ENCODE measurements at regions not wholly inside any gene's neighbourhood (a gene's known extent, or its start where the extent isn't known, plus 50 kb on each side); places are given as distances from the start of the nearest gene placed in this dataset.

DNA sequence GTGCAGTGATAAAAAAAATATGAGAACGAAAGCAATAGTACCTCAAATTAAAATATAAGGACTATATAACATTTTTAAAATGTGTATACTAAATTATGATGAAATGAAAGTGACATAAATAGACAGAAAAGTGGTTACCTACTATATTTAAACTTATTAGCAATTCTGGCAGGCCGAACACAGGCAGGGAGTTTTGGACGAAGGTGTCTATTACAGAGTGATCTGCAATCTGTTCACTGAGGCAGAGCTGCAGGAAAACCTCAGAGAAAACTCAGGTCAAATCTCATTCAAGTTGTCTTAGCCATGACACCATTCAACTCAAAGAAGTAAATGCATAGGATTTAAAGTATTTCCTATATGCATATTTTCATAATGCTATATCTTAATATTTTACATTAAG is 274.8 kb upstream of the GULP1 start:
- peaks cover 0 to 6% (median 3%) of the 10 kb centered on the region in 4 donors for H3K9me3 ChIP-seq (ENCODE audit: control insufficient read depth in 4 of 4, insufficient read depth in 3 of 4, low read length in 3 of 4)
- TF ChIP-seq, protein P1, sequence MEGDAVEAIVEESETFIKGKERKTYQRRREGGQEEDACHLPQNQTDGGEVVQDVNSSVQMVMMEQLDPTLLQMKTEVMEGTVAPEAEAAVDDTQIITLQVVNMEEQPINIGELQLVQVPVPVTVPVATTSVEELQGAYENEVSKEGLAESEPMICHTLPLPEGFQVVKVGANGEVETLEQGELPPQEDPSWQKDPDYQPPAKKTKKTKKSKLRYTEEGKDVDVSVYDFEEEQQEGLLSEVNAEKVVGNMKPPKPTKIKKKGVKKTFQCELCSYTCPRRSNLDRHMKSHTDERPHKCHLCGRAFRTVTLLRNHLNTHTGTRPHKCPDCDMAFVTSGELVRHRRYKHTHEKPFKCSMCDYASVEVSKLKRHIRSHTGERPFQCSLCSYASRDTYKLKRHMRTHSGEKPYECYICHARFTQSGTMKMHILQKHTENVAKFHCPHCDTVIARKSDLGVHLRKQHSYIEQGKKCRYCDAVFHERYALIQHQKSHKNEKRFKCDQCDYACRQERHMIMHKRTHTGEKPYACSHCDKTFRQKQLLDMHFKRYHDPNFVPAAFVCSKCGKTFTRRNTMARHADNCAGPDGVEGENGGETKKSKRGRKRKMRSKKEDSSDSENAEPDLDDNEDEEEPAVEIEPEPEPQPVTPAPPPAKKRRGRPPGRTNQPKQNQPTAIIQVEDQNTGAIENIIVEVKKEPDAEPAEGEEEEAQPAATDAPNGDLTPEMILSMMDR (IDR thresholded peaks at IDR 0.05; ENCODE audit: control extremely low read depth, extremely low read depth), result no peak
- DNase-seq (no peak), ATAC-seq (ENCODE audit: insufficient read depth, low FRiP score) (no peak)
- no peaks in the 10 kb centered on the region for H3K36me3 ChIP-seq (ENCODE audit: control insufficient read depth in 4 of 4, insufficient read depth in 4 of 4, low read length in 4 of 4)
- H3K4me1 ChIP-seq (ENCODE audit: control insufficient read depth in 5 of 5, insufficient read depth in 5 of 5, low read length in 5 of 5), result no peaks in the 10 kb centered on the region
- WGBS, 2 donors, result 93 to 94% methylated on average over 3 of the region's 3 CpGs
- H3K27ac ChIP-seq (ENCODE audit: low read depth in 1 of 2, low read length in 1 of 2), result no peak overlapping the region
- H3K9ac ChIP-seq (ENCODE audit: insufficient read depth in 1 of 2, low read length in 2 of 2), result no peak overlapping the region
- no peak overlapping the region for H3K4me3 ChIP-seq
- H3K27me3 ChIP-seq (ENCODE audit: control insufficient read depth in 3 of 3, insufficient read depth in 3 of 3, low read length in 2 of 3), result no peaks in the 10 kb centered on the region

GRCh38 chr2:188022389-188022788 is 269.3 kb upstream of the GULP1 start:
- H3K4me1 ChIP-seq (ENCODE audit: control insufficient read depth in 5 of 5, insufficient read depth in 5 of 5, low read length in 5 of 5), result peaks cover 0 to 3% (median 0%) of the 10 kb centered on the region in 5 donors
- ATAC-seq (ENCODE audit: insufficient read depth, low FRiP score), result no peak
- H3K27me3 ChIP-seq (ENCODE audit: control insufficient read depth in 3 of 3, insufficient read depth in 3 of 3, low read length in 2 of 3), result no peaks in the 10 kb centered on the region
- WGBS, 2 donors, result 53 to 67% methylated on average over 2 of the region's 2 CpGs
- H3K9me3 ChIP-seq (ENCODE audit: control insufficient read depth in 4 of 4, insufficient read depth in 3 of 4, low read length in 3 of 4), result peaks cover 0 to 6% (median 3%) of the 10 kb centered on the region in 4 donors
- H3K9ac ChIP-seq (ENCODE audit: insufficient read depth in 1 of 2, low read length in 2 of 2), result no peak overlapping the region
- H3K4me3 ChIP-seq, result no peak overlapping the region
- H3K36me3 ChIP-seq (ENCODE audit: control insufficient read depth in 4 of 4, insufficient read depth in 4 of 4, low read length in 4 of 4), result no peaks in the 10 kb centered on the region
- peak in 1 of 3 donors; percentile 22 for DNase-seq
- TF ChIP-seq, protein P1 (IDR thresholded peaks at IDR 0.05; ENCODE audit: control extremely low read depth, extremely low read depth), result no peak
- no peak overlapping the region for H3K27ac ChIP-seq (ENCODE audit: low read depth in 1 of 2, low read length in 1 of 2)

DNA sequence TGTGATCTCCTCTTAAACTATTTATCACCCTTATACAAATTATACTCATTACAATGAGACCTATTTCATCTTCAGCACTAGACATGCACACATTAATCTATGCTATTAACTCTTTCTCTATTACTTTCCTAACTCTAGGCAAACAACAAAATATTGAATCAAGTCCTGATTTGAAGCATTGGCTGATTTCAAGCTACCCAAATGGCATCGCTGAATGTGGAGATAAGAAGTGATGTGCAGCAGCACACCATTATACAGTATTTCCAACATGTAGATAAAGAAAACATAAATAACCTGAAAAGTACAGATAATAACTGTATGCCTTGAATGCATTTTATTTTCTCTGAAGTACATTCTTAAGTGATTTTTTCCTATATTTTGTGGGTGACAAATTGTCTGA is 268.6 kb upstream of the GULP1 start:
- Histone ChIP-seq H3K4me1 (ENCODE audit: control insufficient read depth in 5 of 5, insufficient read depth in 5 of 5, low read length in 5 of 5) (peaks cover 0 to 3% (median 0%) of the 10 kb centered on the region in 5 donors), H3K9me3 (ENCODE audit: control insufficient read depth in 4 of 4, insufficient read depth in 3 of 4, low read length in 3 of 4) (peaks cover 0 to 6% (median 3%) of the 10 kb centered on the region in 4 donors), H3K27me3 (ENCODE audit: control insufficient read depth in 3 of 3, insufficient read depth in 3 of 3, low read length in 2 of 3) (no peaks in the 10 kb centered on the region), H3K9ac (ENCODE audit: insufficient read depth in 1 of 2, low read length in 2 of 2) (no peak overlapping the region), H3K36me3 (ENCODE audit: control insufficient read depth in 4 of 4, insufficient read depth in 4 of 4, low read length in 4 of 4) (no peaks in the 10 kb centered on the region), H3K4me3 (no peak overlapping the region), H3K27ac (ENCODE audit: low read depth in 1 of 2, low read length in 1 of 2) (no peak overlapping the region)
- no peak for DNase-seq
- 84 to 91% methylated on average over 1 of the region's 1 CpG for WGBS, 2 donors
- ATAC-seq (ENCODE audit: insufficient read depth, low FRiP score), result no peak
- TF ChIP-seq, protein P1 (IDR thresholded peaks at IDR 0.05; ENCODE audit: control extremely low read depth, extremely low read depth), result no peak

DNA sequence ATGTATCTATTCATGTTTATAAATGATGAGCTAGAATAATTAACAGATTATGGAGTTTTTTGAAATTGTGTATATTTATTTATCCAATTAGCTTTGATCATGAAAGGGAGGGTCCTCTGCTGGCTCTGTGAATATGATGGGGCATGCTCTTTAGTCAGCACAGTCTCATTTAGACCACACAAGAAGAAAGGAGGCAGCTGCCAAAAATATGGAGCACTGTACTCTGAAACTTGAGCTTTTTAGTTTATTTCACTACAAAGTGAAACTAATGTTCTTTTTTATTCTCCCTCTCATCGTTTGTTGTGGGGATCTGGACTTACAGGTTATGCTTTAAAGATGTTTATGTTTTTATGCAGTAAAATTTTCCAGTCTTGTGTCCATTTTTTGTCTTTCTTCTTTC is 266.9 kb upstream of the GULP1 start:
- peaks cover 0 to 4% (median 2%) of the 10 kb centered on the region in 4 donors for H3K9me3 ChIP-seq (ENCODE audit: control insufficient read depth in 4 of 4, insufficient read depth in 3 of 4, low read length in 3 of 4)
- no peak overlapping the region for H3K27ac ChIP-seq (ENCODE audit: low read depth in 1 of 2, low read length in 1 of 2)
- no peaks in the 10 kb centered on the region for H3K36me3 ChIP-seq (ENCODE audit: control insufficient read depth in 4 of 4, insufficient read depth in 4 of 4, low read length in 4 of 4)
- H3K9ac ChIP-seq (ENCODE audit: insufficient read depth in 1 of 2, low read length in 2 of 2), result peak overlapping the region in 1 of 2 donors; percentile 42
- DNase-seq, result peak; percentile 64 to 93 (median 92)
- no peaks in the 10 kb centered on the region for H3K27me3 ChIP-seq (ENCODE audit: control insufficient read depth in 3 of 3, insufficient read depth in 3 of 3, low read length in 2 of 3)
- TF ChIP-seq, protein P1 (IDR thresholded peaks at IDR 0.05; ENCODE audit: control extremely low read depth, extremely low read depth), result no peak
- WGBS, 2 donors, result 50 to 85% methylated on average over 1 of the region's 1 CpG
- H3K4me1 ChIP-seq (ENCODE audit: control insufficient read depth in 5 of 5, insufficient read depth in 5 of 5, low read length in 5 of 5), result peaks cover 0 to 3% (median 0%) of the 10 kb centered on the region in 5 donors
- ATAC-seq (ENCODE audit: insufficient read depth, low FRiP score), result no peak
- no peak overlapping the region for H3K4me3 ChIP-seq

All from lung (tissue), 11 donors.